Calu3 (cell line): ENCODE measurements at regions not wholly inside any gene's neighbourhood (a gene's known extent, or its start where the extent isn't known, plus 50 kb on each side); places are given as distances from the start of the nearest gene placed in this dataset.

Source experiments
- BruUV-seq: library from RNA; stranded (reverse); fragments of 400-500 nt; replicated peaks from 2 replicates; lab custom pipeline; 2021; lab: Mats Ljungman, UMichigan
- CTCF ChIA-PET: fragments of 300-600 bp; sonication (Branson Sonifier 250); formaldehyde crosslinking; loops from one replicate; lab custom pipeline; 2022; ENCODE audit warnings: antibody characterized with exemption; lab: Charles Lee
- DNase-seq: peaks from one replicate; pipeline ENCODE4 v3.0.0; 2022
- H3K27ac Mint-ChIP-seq: one replicate; pipeline ENCODE4 v1.8.0; 2022; ENCODE audit warnings: mixed read lengths; ENCODE audit not compliant: unreplicated experiment
- H3K27me3 Mint-ChIP-seq: one replicate; pipeline ENCODE4 v1.8.0; 2022; ENCODE audit warnings: mixed read lengths; ENCODE audit not compliant: unreplicated experiment
- H3K36me3 Mint-ChIP-seq: one replicate; pipeline ENCODE4 v1.8.0; 2022; ENCODE audit warnings: mild to moderate bottlenecking, moderate library complexity, mixed read lengths; ENCODE audit not compliant: insufficient read depth, unreplicated experiment
- H3K4me1 Mint-ChIP-seq: one replicate; pipeline ENCODE4 v1.8.0; 2022; ENCODE audit warnings: mild to moderate bottlenecking, low read depth, mixed read lengths; ENCODE audit not compliant: unreplicated experiment
- H3K4me3 Mint-ChIP-seq: one replicate; pipeline ENCODE4 v1.8.0; 2022; ENCODE audit warnings: mild to moderate bottlenecking, low read depth, moderate library complexity, mixed read lengths; ENCODE audit not compliant: unreplicated experiment
- H3K9me3 Mint-ChIP-seq: one replicate; pipeline ENCODE4 v1.8.0; 2022; ENCODE audit warnings: low read depth, mixed read lengths; ENCODE audit not compliant: unreplicated experiment
- CTCF ChIP-seq: fragments of 200-600 bp; IDR thresholded peaks from one replicate; pipeline ENCODE4 v1.8.0; 2022; ENCODE audit warnings: antibody characterized with exemption; ENCODE audit not compliant: unreplicated experiment
- intact Hi-C: fragments of 100-400 bp; cut with micrococcal nuclease; formaldehyde crosslinking; loops from one replicate; pipeline ENCODE4 v1.10.0; 2022; ENCODE audit not compliant: unreplicated experiment

DNA sequence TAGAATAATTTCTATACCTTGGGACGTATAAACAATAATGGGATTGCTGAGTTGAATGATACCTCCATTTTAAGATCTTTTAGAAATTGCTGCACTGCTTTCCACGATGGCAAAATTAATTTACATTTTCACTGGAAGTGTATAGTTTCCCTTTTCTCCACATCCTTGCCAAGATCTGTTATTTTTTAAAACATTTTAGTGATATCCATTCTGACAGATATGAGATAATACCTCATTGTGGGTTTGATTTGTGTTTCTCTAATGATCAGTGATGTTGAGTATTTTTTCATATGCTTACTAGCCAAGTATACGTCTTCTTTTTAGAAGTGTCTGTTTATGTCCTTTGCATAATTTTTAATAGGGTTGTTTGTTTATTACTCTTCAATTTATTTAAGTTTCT is 908.5 kb upstream of the CNTNAP5 start:
- no peak for TF ChIP-seq CTCF
- CTCF ChIA-PET, result no interaction called here
- Mint-ChIP-seq H3K36me3 (no peaks in the 10 kb centered on the region), H3K27me3 (no peaks in the 10 kb centered on the region), H3K4me1 (no peaks in the 10 kb centered on the region), H3K27ac (no peak overlapping the region), H3K9me3 (peaks cover 10% of the 10 kb centered on the region), H3K4me3 (no peak overlapping the region)
- BruUV-seq, result no TSS peak
- intact Hi-C loops, result no loop called here
- DNase-seq, result no peak

- Mint-ChIP-seq H3K36me3 (no peaks in the 10 kb centered on the region), H3K4me1 (no peaks in the 10 kb centered on the region), H3K27ac (no peak overlapping the region), H3K4me3 (no peak overlapping the region), H3K27me3 (no peaks in the 10 kb centered on the region), H3K9me3 (peaks cover 8% of the 10 kb centered on the region)
- no peak for TF ChIP-seq CTCF
- intact Hi-C loops, result no loop called here
- BruUV-seq, result no TSS peak
- no peak for DNase-seq
- CTCF ChIA-PET, result no interaction called here
Observed at GRCh38 chr2:123127236-123127635, 897.9 kb upstream of the CNTNAP5 start.

- Mint-ChIP-seq H3K27me3 (no peaks in the 10 kb centered on the region), H3K4me1 (no peaks in the 10 kb centered on the region), H3K36me3 (no peaks in the 10 kb centered on the region), H3K9me3 (peaks cover 10% of the 10 kb centered on the region), H3K4me3 (no peak overlapping the region), H3K27ac (no peak overlapping the region)
- no peak for DNase-seq
- CTCF ChIA-PET, result no interaction called here
- BruUV-seq, result no TSS peak
- intact Hi-C loops, result no loop called here
- no peak for TF ChIP-seq CTCF
Observed at GRCh38 chr2:123128951-123129350, 896.1 kb upstream of the CNTNAP5 start.

GRCh38 chr2:123136419-123136818 is 888.7 kb upstream of the CNTNAP5 start:
- TF ChIP-seq CTCF, result no peak
- no peak for DNase-seq
- no peaks in the 10 kb centered on the region for H3K27me3 Mint-ChIP-seq
- H3K9me3 Mint-ChIP-seq, result peaks cover 15% of the 10 kb centered on the region
- no peak overlapping the region for H3K4me3 Mint-ChIP-seq
- CTCF ChIA-PET, result no interaction called here
- H3K27ac Mint-ChIP-seq, result no peak overlapping the region
- H3K36me3 Mint-ChIP-seq, result no peaks in the 10 kb centered on the region
- no TSS peak for BruUV-seq
- no peaks in the 10 kb centered on the region for H3K4me1 Mint-ChIP-seq
- intact Hi-C loops, result no loop called here
